ENCODE measurements at regions not wholly inside any gene's neighbourhood (a gene's known extent, or its start where the extent isn't known, plus 50 kb on each side); places are given as distances from the start of the nearest gene placed in this dataset.

GRCh38 chr4:160514126-160514525 is 1411.2 kb downstream of the RAPGEF2 start:
- TF ChIP-seq CTCF (IDR thresholded peaks at IDR 0.05; ENCODE audit: borderline replicate concordance, extremely low read depth, low read length, poor library complexity, severe bottlenecking), result no peak
- no peak for TF ChIP-seq EZH2 (IDR thresholded peaks at IDR 0.05; ENCODE audit: borderline replicate concordance, low read depth, low read length, severe bottlenecking)
